Neural cell (in vitro differentiated cells): ENCODE measurements at regions not wholly inside any gene's neighbourhood (a gene's known extent, or its start where the extent isn't known, plus 50 kb on each side); places are given as distances from the start of the nearest gene placed in this dataset.

Experiments used
- H2AFZ ChIP-seq: fragments of 200-600, 300-800 bp; sonication (generic), shearing (Covaris generic); 2 replicates; pipeline ENCODE4 v1.6.0; 2014; ENCODE audit warnings: low read depth, mild to moderate bottlenecking, antibody characterized with exemption, low read length, moderate library complexity
- H3F3A ChIP-seq: fragments of 200-600 bp; shearing (Covaris generic); 2 replicates; pipeline ENCODE4 v1.6.1; 2016; ENCODE audit warnings: mild to moderate bottlenecking, moderate library complexity, mixed read lengths, antibody characterized with exemption, low read length; ENCODE audit not compliant: insufficient read depth, poor library complexity, severe bottlenecking
- H3K27ac ChIP-seq: fragments of 200-600, 300-800 bp; sonication (generic), shearing (Covaris generic); 2 replicates; pipeline ENCODE4 v1.5.1; 2014; ENCODE audit warnings: mild to moderate bottlenecking, low read length, moderate library complexity
- H3K27me3 ChIP-seq: fragments of 300-800, 200-600 bp; sonication (generic), shearing (Covaris generic); 2 replicates; pipeline ENCODE4 v1.6.0; 2014; ENCODE audit warnings: mild to moderate bottlenecking, low read depth, low read length, moderate library complexity; ENCODE audit not compliant: insufficient read depth
- H3K36me3 ChIP-seq: fragments of 300-800, 200-600 bp; sonication (generic), shearing (Covaris generic); 2 replicates; pipeline ENCODE4 v1.5.1; 2014; ENCODE audit warnings: mild to moderate bottlenecking, antibody characterized with exemption, low read length, moderate library complexity; ENCODE audit not compliant: insufficient read depth
- H3K4me2 ChIP-seq: fragments of 300-800, 200-600 bp; sonication (generic), shearing (Covaris generic); 2 replicates; pipeline ENCODE4 v1.6.0; 2014; ENCODE audit warnings: mild to moderate bottlenecking, low read length
- H3K4me3 ChIP-seq: fragments of 300-800, 200-600 bp; sonication (generic), shearing (Covaris generic); 2 replicates; pipeline ENCODE4 v1.5.1; 2014; ENCODE audit warnings: mild to moderate bottlenecking, low read length, moderate library complexity
- H3K79me2 ChIP-seq: fragments of 200-600 bp; shearing (Covaris generic); replicated peaks from 2 replicates; pipeline ENCODE4 v1.6.0; 2014; ENCODE audit warnings: mild to moderate bottlenecking, low read length, moderate library complexity; ENCODE audit not compliant: insufficient read depth
- H3K9ac ChIP-seq: fragments of 300-800, 200-600 bp; sonication (generic), shearing (Covaris generic); 2 replicates; pipeline ENCODE4 v1.6.1; 2016; ENCODE audit warnings: mild to moderate bottlenecking, low read length, mixed read lengths
- H3K9me2 ChIP-seq: fragments of 200-600 bp; shearing (Covaris generic); 2 replicates; pipeline ENCODE4 v1.6.1; 2016; ENCODE audit warnings: mild to moderate bottlenecking, low read length, mixed read lengths; ENCODE audit not compliant: insufficient read depth
- H3K9me3 ChIP-seq: fragments of 200-600, 300-800 bp; sonication (generic), shearing (Covaris generic); 2 replicates; pipeline ENCODE4 v1.6.1; 2016; ENCODE audit warnings: mild to moderate bottlenecking, mixed run types, low read length, moderate library complexity, mixed read lengths
- H4K20me1 ChIP-seq: fragments of 200-600 bp; shearing (Covaris generic); 2 replicates; pipeline ENCODE4 v1.6.1; 2016; ENCODE audit warnings: mild to moderate bottlenecking, mixed run types; ENCODE audit not compliant: insufficient read depth
- EP300 ChIP-seq: fragments of 450-650 bp; conservative IDR thresholded peaks from 2 replicates; pipeline ENCODE4 v1.6.1; 2014; ENCODE audit warnings: antibody characterized with exemption, mild to moderate bottlenecking, moderate library complexity; ENCODE audit not compliant: poor library complexity, severe bottlenecking
- EZH2 ChIP-seq: fragments of 200-600, 300-800 bp; shearing (Covaris generic), sonication (generic); IDR thresholded peaks from 2 replicates; pipeline ENCODE4 v1.6.1; 2014; ENCODE audit warnings: antibody characterized with exemption, low read length, borderline replicate concordance, mild to moderate bottlenecking; ENCODE audit not compliant: insufficient read depth, poor library complexity, severe bottlenecking
- MXI1 ChIP-seq: fragments of 450-650 bp; conservative IDR thresholded peaks from 2 replicates; pipeline ENCODE4 v1.6.1; 2014; ENCODE audit warnings: antibody characterized with exemption, mild to moderate bottlenecking; ENCODE audit not compliant: poor library complexity, severe bottlenecking
- POLR2AphosphoS5 ChIP-seq: IDR thresholded peaks from 2 replicates; pipeline ENCODE4 v1.6.1; 2012
- RAD21 ChIP-seq: fragments of 450-650 bp; conservative IDR thresholded peaks from 2 replicates; pipeline ENCODE4 v1.6.1; 2014; ENCODE audit warnings: antibody characterized with exemption, mild to moderate bottlenecking, moderate library complexity
- SMC3 ChIP-seq: fragments of 450-650 bp; conservative IDR thresholded peaks from 2 replicates; pipeline ENCODE4 v1.6.1; 2014; ENCODE audit warnings: antibody characterized with exemption, mild to moderate bottlenecking, moderate library complexity; ENCODE audit not compliant: poor library complexity
- TAF1 ChIP-seq: IDR thresholded peaks from 2 replicates; pipeline ENCODE4 v1.6.1; 2012; ENCODE audit warnings: low read depth
- TF ChIP-seq, protein P1 (sequence below): IDR thresholded peaks from 2 replicates; pipeline ENCODE4 v1.6.1; 2012; ENCODE audit warnings: borderline replicate concordance
- TF ChIP-seq, protein P2 (sequence below): fragments of 450-650 bp; IDR thresholded peaks from 2 replicates; pipeline ENCODE4 v1.5.1; 2014; ENCODE audit warnings: antibody characterized with exemption, mild to moderate bottlenecking, moderate library complexity; ENCODE audit not compliant: poor library complexity, severe bottlenecking

- no peak overlapping the region for H3K4me2 ChIP-seq
- H3K79me2 ChIP-seq, result no peaks in the 10 kb centered on the region
Measured at GRCh38 chr5:54403121-54403520, 52.4 kb upstream of the HSPB3 start.

DNA sequence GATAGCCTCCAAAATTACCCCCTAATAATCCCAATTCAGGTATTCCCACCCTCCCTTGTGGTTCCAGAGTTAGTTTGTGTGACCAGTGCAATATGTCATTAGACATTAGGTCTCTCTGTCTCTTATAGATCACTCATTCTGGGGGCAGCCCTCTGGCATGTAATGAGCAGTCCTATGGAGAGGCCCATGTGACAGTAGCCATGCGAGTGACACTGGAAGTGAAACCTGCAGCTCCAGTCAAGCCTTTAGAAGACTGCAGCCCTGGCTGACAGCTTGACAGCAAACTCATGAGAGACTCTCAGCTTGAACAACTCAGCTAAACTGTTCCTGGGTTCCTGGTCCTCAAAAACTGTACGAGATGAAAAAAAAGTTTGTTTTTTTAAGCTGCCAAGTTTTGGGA is 54.0 kb upstream of the HSPB3 start:
- no peaks in the 10 kb centered on the region for H4K20me1 ChIP-seq
- no peaks in the 10 kb centered on the region for H3K27me3 ChIP-seq
- H3K4me3 ChIP-seq, result no peak overlapping the region
- H2AFZ ChIP-seq, result no peak overlapping the region
- H3K4me2 ChIP-seq, result no peak overlapping the region
- no peaks in the 10 kb centered on the region for H3K36me3 ChIP-seq
- no peaks in the 10 kb centered on the region for H3F3A ChIP-seq
- no peaks in the 10 kb centered on the region for H3K79me2 ChIP-seq
- no peak overlapping the region for H3K9ac ChIP-seq
- H3K9me2 ChIP-seq, result no peaks in the 10 kb centered on the region
- TF ChIP-seq, protein P1, sequence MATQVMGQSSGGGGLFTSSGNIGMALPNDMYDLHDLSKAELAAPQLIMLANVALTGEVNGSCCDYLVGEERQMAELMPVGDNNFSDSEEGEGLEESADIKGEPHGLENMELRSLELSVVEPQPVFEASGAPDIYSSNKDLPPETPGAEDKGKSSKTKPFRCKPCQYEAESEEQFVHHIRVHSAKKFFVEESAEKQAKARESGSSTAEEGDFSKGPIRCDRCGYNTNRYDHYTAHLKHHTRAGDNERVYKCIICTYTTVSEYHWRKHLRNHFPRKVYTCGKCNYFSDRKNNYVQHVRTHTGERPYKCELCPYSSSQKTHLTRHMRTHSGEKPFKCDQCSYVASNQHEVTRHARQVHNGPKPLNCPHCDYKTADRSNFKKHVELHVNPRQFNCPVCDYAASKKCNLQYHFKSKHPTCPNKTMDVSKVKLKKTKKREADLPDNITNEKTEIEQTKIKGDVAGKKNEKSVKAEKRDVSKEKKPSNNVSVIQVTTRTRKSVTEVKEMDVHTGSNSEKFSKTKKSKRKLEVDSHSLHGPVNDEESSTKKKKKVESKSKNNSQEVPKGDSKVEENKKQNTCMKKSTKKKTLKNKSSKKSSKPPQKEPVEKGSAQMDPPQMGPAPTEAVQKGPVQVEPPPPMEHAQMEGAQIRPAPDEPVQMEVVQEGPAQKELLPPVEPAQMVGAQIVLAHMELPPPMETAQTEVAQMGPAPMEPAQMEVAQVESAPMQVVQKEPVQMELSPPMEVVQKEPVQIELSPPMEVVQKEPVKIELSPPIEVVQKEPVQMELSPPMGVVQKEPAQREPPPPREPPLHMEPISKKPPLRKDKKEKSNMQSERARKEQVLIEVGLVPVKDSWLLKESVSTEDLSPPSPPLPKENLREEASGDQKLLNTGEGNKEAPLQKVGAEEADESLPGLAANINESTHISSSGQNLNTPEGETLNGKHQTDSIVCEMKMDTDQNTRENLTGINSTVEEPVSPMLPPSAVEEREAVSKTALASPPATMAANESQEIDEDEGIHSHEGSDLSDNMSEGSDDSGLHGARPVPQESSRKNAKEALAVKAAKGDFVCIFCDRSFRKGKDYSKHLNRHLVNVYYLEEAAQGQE, result no peak
- TF ChIP-seq TAF1, result no peak
- no peak for TF ChIP-seq EZH2
- no peak for TF ChIP-seq EP300
- TF ChIP-seq, protein P2, sequence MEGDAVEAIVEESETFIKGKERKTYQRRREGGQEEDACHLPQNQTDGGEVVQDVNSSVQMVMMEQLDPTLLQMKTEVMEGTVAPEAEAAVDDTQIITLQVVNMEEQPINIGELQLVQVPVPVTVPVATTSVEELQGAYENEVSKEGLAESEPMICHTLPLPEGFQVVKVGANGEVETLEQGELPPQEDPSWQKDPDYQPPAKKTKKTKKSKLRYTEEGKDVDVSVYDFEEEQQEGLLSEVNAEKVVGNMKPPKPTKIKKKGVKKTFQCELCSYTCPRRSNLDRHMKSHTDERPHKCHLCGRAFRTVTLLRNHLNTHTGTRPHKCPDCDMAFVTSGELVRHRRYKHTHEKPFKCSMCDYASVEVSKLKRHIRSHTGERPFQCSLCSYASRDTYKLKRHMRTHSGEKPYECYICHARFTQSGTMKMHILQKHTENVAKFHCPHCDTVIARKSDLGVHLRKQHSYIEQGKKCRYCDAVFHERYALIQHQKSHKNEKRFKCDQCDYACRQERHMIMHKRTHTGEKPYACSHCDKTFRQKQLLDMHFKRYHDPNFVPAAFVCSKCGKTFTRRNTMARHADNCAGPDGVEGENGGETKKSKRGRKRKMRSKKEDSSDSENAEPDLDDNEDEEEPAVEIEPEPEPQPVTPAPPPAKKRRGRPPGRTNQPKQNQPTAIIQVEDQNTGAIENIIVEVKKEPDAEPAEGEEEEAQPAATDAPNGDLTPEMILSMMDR, result no peak
- TF ChIP-seq MXI1, result no peak
- no peak for TF ChIP-seq RAD21
- TF ChIP-seq SMC3, result no peak
- TF ChIP-seq POLR2AphosphoS5, result no peak
- no peak overlapping the region for H3K27ac ChIP-seq
- no peaks in the 10 kb centered on the region for H3K9me3 ChIP-seq

More at GRCh38 chr5:54403121-54403520, 52.4 kb upstream of the HSPB3 start:
- no peak overlapping the region for H2AFZ ChIP-seq
- no peak overlapping the region for H3K27ac ChIP-seq
- no peaks in the 10 kb centered on the region for H3K36me3 ChIP-seq
- no peaks in the 10 kb centered on the region for H3K9me3 ChIP-seq
- no peaks in the 10 kb centered on the region for H4K20me1 ChIP-seq
- TF ChIP-seq MXI1 (no peak), RAD21 (no peak)
- H3K9me2 ChIP-seq, result no peaks in the 10 kb centered on the region
- no peak overlapping the region for H3K9ac ChIP-seq
- H3K4me3 ChIP-seq, result no peak overlapping the region
- H3K27me3 ChIP-seq, result no peaks in the 10 kb centered on the region
- no peaks in the 10 kb centered on the region for H3F3A ChIP-seq

GRCh38 chr5:54398191-54398590 is 57.3 kb upstream of the HSPB3 start:
- Histone ChIP-seq H3K27me3 (no peaks in the 10 kb centered on the region), H3K4me2 (no peak overlapping the region), H4K20me1 (no peaks in the 10 kb centered on the region), H2AFZ (no peak overlapping the region), H3K9me2 (no peaks in the 10 kb centered on the region), H3K27ac (no peak overlapping the region), H3K9ac (no peak overlapping the region), H3K36me3 (no peaks in the 10 kb centered on the region), H3F3A (no peaks in the 10 kb centered on the region), H3K79me2 (no peaks in the 10 kb centered on the region), H3K4me3 (no peak overlapping the region), H3K9me3 (no peaks in the 10 kb centered on the region)
- TF ChIP-seq EZH2 (no peak), SMC3 (no peak), RAD21 (no peak), MXI1 (no peak)
- TF ChIP-seq, protein P1, result no peak
